K562 (cell line): ENCODE measurements at regions not wholly inside any gene's neighbourhood (a gene's known extent, or its start where the extent isn't known, plus 50 kb on each side); places are given as distances from the start of the nearest gene placed in this dataset.

ENCODE experiments used
- ATAC-seq: fragments of 200-7000 bp; cut with Tn5 transposase; 3 replicates; pipeline ENCODE4 v1.9.1; 2020; ENCODE audit warnings: moderate library complexity
- BruUV-seq: library from RNA; stranded (reverse); fragments of 400-500 nt; replicated peaks from 2 replicates; lab custom pipeline; 2021; lab: Mats Ljungman, UMichigan
- CTCF ChIA-PET: fragments of 300-600 bp; formaldehyde crosslinking; extraction: SDS; loops from one replicate; lab custom pipeline; 2021; ENCODE audit warnings: low intra/inter-chr PET ratio; lab: Yijun Ruan, JAX
- POLR2A ChIA-PET: fragments of 300-600, 350-650 bp; sonication (Branson Sonifier 250); formaldehyde crosslinking; extraction: SDS; loops from one replicate; lab custom pipeline; 2021; ENCODE audit warnings: antibody characterized with exemption, inconsistent platforms; lab: Yijun Ruan, JAX
- DNase-seq, 4 experiments: peaks; one replicate each; pipeline versions ENCODE4 v3.0.0 to v3.0.0-alpha.2; 2011 to 2018; ENCODE audit warnings: low spot score in 3 of 4, mixed read lengths in 3 of 4; ENCODE audit errors: extremely low read depth in 1 of 4
- FAIRE-seq: peaks from 2 replicates; lab custom pipeline; 2011; peaks lifted over from hg19 to GRCh38; lab: Jason Lieb, UNC
- H2AFZ ChIP-seq: 2 replicates; pipeline ENCODE4 v1.6.0; 2011; ENCODE audit warnings: low read depth, low read length, control low read depth, inconsistent platforms
- H3K27ac ChIP-seq: fragments of 200-600 bp; 3 replicates; pipeline ENCODE4 v1.8.0; 2011; ENCODE audit warnings: low read depth, mild to moderate bottlenecking, control low read depth, inconsistent platforms, low read length, moderate library complexity, mixed read lengths; ENCODE audit errors: extremely low read depth
- H3K27me3 ChIP-seq, 2 experiments: fragments of 300-600 bp in 1 of 2; 2 replicates in 1 of 2; 3 replicates in 1 of 2; pipeline versions ENCODE4 v1.6.0 to v1.8.0; 2011; ENCODE audit warnings: inconsistent platforms in 2 of 2, low read length in 2 of 2, mild to moderate bottlenecking in 1 of 2, mixed read lengths in 1 of 2, moderate library complexity in 1 of 2; ENCODE audit not compliant: control insufficient read depth in 2 of 2, insufficient read depth in 2 of 2
- H3K36me3 ChIP-seq: fragments of 300-600 bp; 3 replicates; pipeline ENCODE4 v1.8.0; 2011; ENCODE audit warnings: mild to moderate bottlenecking, low read length, inconsistent platforms; ENCODE audit not compliant: control insufficient read depth, insufficient read depth
- H3K4me1 ChIP-seq, 2 experiments: fragments of 200-600 bp in 1 of 2; replicated peaks in 1 of 2; 2 replicates in 1 of 2; 3 replicates in 1 of 2; pipeline versions ENCODE4 v1.5.1 to v1.8.0; 2011; ENCODE audit warnings: inconsistent platforms in 2 of 2, low read length in 2 of 2, mild to moderate bottlenecking in 1 of 2, mixed read lengths in 1 of 2, moderate library complexity in 1 of 2; ENCODE audit not compliant: control insufficient read depth in 2 of 2, insufficient read depth in 2 of 2
- H3K4me2 ChIP-seq: 2 replicates; pipeline ENCODE4 v1.6.1; 2011; ENCODE audit warnings: low read length, control low read depth, inconsistent platforms, mixed read lengths; ENCODE audit not compliant: insufficient read depth
- H3K4me3 ChIP-seq: fragments of 200-600 bp; sonication (generic), shearing (Covaris generic); 2 replicates; pipeline ENCODE4 v1.5.1; 2016; ENCODE audit warnings: control low read depth, inconsistent platforms
- H3K79me2 ChIP-seq: fragments of 200-600 bp; 3 replicates; pipeline ENCODE4 v1.8.0; 2011; ENCODE audit warnings: low read length, inconsistent platforms; ENCODE audit not compliant: control insufficient read depth, insufficient read depth
- H3K9ac ChIP-seq, 2 experiments: 2 replicates each; pipeline versions ENCODE4 v1.6.0 to v1.6.1; 2011; ENCODE audit warnings: low read depth in 2 of 2, low read length in 2 of 2, control low read depth in 1 of 2, inconsistent platforms in 1 of 2, mild to moderate bottlenecking in 1 of 2, mixed read lengths in 1 of 2; ENCODE audit not compliant: insufficient read depth in 1 of 2
- H3K9me1 ChIP-seq: one replicate; pipeline ENCODE4 v1.6.0; 2011; ENCODE audit warnings: inconsistent platforms, mild to moderate bottlenecking, low read length, moderate library complexity; ENCODE audit not compliant: control insufficient read depth, insufficient read depth
- H3K9me3 ChIP-seq: replicated peaks from 2 replicates; pipeline ENCODE4 v1.5.1; 2011; ENCODE audit warnings: low read depth, low read length, inconsistent platforms; ENCODE audit not compliant: control insufficient read depth, insufficient read depth
- H4K20me1 ChIP-seq: replicated peaks from 2 replicates; pipeline ENCODE4 v1.6.1; 2011; ENCODE audit warnings: low read length, inconsistent platforms, mixed read lengths; ENCODE audit not compliant: control insufficient read depth, insufficient read depth
- ETV1 ChIP-seq: fragments of 450-650 bp; conservative IDR thresholded peaks from 2 replicates; pipeline ENCODE4 v1.6.1; 2016; ENCODE audit warnings: missing genetic modification characterization, control low read depth, low read depth, missing compliant biosample characterization
- IRF1 ChIP-seq: sonication (generic); formaldehyde crosslinking; IDR thresholded peaks from 2 replicates; pipeline ENCODE4 v1.8.0; 2022; ENCODE audit warnings: missing genetic modification reagents, mild to moderate bottlenecking, borderline replicate concordance
- KLF1 ChIP-seq: fragments of 450-650 bp; IDR thresholded peaks from 2 replicates; pipeline ENCODE4 v1.6.1; 2016; ENCODE audit warnings: missing genetic modification characterization, missing compliant biosample characterization
- SAFB2 ChIP-seq: fragments of 200-400 bp; formaldehyde crosslinking; IDR thresholded peaks from 2 replicates; pipeline ENCODE4 v1.6.1; 2018; ENCODE audit warnings: borderline replicate concordance, low read length, low read depth, moderate library complexity; ENCODE audit not compliant: severe bottlenecking
- SMAD1 ChIP-seq: fragments of 150-350 bp; IDR thresholded peaks from 2 replicates; pipeline ENCODE4 v1.6.1; 2014; ENCODE audit warnings: low read length, low read depth; ENCODE audit not compliant: partially characterized antibody
- ZNF57 ChIP-seq: fragments of 450-650 bp; formaldehyde crosslinking; IDR thresholded peaks from 2 replicates; pipeline ENCODE4 v1.4.0; 2020; ENCODE audit warnings: mild to moderate bottlenecking, moderate library complexity
- WGBS: fragments of 100-300 bp; shearing (Covaris generic); methylation state at CpG from one replicate; pipeline ENCODE4 v1.1.6; 2016; ENCODE audit warnings: low coverage, mixed read lengths; ENCODE audit not compliant: insufficient coverage; ENCODE audit errors: missing lambda C conversion rate; 5-methylcytosine and 5-hydroxymethylcytosine counted together
- in situ Hi-C: fragments of 300-500 bp; cut with MboI; formaldehyde crosslinking; loops from 4 replicates; pipeline ENCODE4 v1.15.0; 2018; ENCODE audit warnings: inconsistent platforms, mixed read lengths
- intact Hi-C: fragments of 100-400 bp; cut with micrococcal nuclease; formaldehyde crosslinking; loops from 2 replicates; pipeline ENCODE4 v1.14.2; 2022

GRCh38 chr4:189048119-189048518, 892.6 kb upstream of the FRG1 start:
- no TSS peak for BruUV-seq
- in situ Hi-C loops, result no loop called here
- CTCF ChIA-PET, result no interaction called here

GRCh38 chr4:189049682-189050081, 891.0 kb upstream of the FRG1 start:
- Histone ChIP-seq H3K4me2 (no peak overlapping the region), H3K27me3 (no peaks in the 10 kb centered on the region), H2AFZ (no peak overlapping the region), H4K20me1 (no peaks in the 10 kb centered on the region), H3K9me3 (no peaks in the 10 kb centered on the region), H3K9me1 (no peaks in the 10 kb centered on the region), H3K27ac (no peak overlapping the region), H3K4me3 (no peak overlapping the region), H3K9ac (no peak overlapping the region), H3K36me3 (no peaks in the 10 kb centered on the region), H3K79me2 (no peaks in the 10 kb centered on the region), H3K4me1 (no peaks in the 10 kb centered on the region)
- POLR2A ChIA-PET, result no interaction called here
- TF ChIP-seq KLF1 (tag), result no peak
- intact Hi-C loops, result no loop called here
- CTCF ChIA-PET, result no interaction called here
- no peak for FAIRE-seq
- WGBS, result 1% methylated on average over 8 of the region's 8 CpGs
- in situ Hi-C loops, result no loop called here
- DNase-seq, result no peak
- no peak for ATAC-seq
- no TSS peak for BruUV-seq

More at GRCh38 chr4:189048119-189048518, 892.6 kb upstream of the FRG1 start:
- Histone ChIP-seq H3K27me3 (no peaks in the 10 kb centered on the region), H3K9me1 (no peaks in the 10 kb centered on the region), H4K20me1 (no peaks in the 10 kb centered on the region), H2AFZ (no peak overlapping the region), H3K4me3 (no peak overlapping the region), H3K4me2 (no peak overlapping the region), H3K9ac (no peak overlapping the region), H3K79me2 (no peaks in the 10 kb centered on the region), H3K36me3 (no peaks in the 10 kb centered on the region), H3K9me3 (no peaks in the 10 kb centered on the region), H3K4me1 (no peaks in the 10 kb centered on the region), H3K27ac (no peak overlapping the region)
- no peak for DNase-seq
- intact Hi-C loops, result no loop called here
- no peak for FAIRE-seq
- POLR2A ChIA-PET, result no interaction called here
- TF ChIP-seq IRF1 (CRISPR knock-in tag) (no peak), ETV1 (tag) (no peak), SMAD1 (no peak), SAFB2 (no peak), ZNF57 (CRISPR knock-in tag) (no peak)
- 8% methylated on average over 1 of the region's 1 CpG for WGBS
- ATAC-seq, result no peak
